ENCODE measurements at regions not wholly inside any gene's neighbourhood (a gene's known extent, or its start where the extent isn't known, plus 50 kb on each side); places are given as distances from the start of the nearest gene placed in this dataset.

DNA sequence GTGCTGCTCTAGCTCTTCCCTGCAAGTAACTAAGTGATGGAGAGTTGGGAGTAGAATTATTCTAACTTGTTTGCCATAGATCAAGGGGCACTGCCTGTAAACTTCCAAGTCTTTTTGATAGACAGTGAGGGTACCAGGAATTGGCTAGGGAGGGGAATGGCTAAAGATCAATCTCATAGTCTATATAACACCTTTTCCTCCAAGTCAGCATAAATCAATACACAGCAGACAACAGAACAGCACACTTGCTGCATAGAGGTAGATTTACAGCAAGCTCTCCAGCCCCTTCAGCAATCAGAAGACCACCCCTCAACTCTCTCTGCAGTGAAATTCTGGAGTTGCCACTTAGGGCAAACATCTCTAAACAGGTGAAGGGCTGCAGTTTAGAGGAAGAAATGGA, 643.5 kb upstream of the KLF4 start:
- DNase-seq = no peak

DNA sequence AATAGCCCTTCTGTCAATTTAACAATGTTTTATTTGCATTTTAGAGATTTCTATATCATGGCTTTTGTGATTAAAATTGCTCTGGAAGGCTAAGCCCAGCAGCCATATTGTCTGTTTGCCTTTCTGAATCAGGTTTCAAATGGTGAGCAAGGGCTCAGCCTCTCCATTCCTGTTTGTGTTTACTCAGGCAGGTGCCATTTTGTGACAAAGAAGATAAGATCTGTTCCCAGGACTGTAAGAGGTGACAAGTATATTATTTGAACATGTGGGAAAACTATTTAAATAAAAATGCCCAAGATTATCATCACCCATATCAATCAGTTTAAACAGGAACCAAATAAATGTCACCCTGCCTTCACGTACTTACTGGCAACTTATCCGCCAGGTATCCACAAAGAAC, 641.3 kb upstream of the KLF4 start:
- no peak for DNase-seq

DNA sequence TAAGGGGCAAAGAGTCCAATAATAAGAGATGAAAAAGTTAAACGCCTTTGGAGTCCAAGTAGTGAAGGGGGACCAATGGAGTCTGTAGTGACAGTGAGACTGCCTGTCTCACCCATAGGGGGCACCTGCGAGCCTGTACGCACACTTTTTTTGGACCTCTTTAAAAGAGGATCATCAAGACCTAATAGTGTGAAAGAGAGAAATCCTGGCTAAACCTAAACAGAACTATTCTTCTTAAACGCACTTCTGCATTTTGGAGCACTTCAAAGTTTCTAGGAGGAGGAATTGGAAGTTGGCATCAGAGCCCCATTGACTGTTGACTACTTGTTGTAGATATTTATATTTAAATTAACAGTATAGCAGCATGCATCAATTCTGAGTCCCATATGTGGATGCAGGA, 636.1 kb upstream of the KLF4 start:
- no peak for DNase-seq

DNA sequence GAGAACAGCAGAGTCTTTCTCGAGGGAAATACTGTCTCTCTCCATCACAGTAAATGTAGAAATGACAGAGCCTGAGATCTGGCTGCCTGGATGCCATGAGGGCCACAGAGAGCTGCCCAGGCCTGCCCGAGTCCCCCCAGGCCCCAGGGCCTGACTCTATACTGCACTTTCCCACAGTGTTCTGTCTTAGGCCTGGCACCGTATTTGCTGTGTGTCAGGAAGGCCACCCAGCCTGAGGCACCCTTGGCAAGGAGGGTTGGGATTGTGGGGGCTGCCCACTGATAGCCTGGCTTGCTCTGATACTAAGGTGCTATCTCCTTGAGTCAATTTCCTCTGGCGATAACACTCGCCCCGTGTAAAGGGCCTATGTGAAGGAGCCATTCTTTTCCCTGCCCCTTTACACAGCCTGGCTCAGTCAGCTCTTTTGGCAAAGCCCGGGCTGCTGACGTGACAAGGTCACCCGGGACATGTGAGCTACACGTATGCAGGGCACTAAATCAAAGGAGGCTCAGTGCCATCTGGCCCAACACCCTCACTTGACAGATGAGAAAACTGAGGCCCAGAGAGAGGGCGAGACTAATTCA, 630.1 kb upstream of the KLF4 start:
- DNase-seq = no peak

DNA sequence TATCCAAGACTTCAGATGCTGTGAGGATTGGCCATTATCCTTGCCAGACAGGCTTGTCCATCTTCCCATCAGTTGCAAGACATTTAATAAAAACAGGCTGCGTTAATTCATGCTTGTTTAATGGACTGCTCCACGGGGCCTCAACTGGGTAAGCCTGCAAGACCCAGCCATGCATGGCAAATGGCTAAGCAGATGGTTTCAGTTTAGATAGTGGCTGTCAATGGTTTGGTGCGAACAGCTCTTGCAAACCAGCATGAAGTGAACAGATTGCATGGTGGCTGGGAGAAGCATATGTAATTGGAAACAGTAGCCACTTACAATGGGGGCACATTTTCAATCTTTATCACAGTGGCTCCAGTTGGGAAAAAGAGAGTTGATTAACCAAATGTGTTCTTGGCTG, 628.2 kb upstream of the KLF4 start:
- no peak for DNase-seq

DNA sequence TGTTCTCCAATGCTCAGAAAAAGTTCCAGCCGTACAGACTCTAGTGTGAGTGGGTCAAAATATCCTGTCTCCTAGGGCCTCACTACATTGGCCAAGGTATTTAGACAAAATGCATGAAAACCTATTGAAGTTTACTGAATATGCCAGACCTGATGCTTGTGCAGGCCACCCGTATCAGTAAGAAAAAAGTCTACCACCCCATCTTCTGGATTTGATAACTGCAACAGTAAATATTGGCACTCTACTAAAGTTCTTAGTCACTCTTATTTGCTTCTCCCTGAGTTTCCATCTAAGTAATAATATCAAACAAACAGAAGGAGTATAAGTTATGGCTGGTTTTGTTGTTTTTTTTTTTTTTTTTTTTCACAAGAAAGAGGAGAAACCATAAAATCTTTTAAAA, 627.7 kb upstream of the KLF4 start:
- no peak for DNase-seq

DNA sequence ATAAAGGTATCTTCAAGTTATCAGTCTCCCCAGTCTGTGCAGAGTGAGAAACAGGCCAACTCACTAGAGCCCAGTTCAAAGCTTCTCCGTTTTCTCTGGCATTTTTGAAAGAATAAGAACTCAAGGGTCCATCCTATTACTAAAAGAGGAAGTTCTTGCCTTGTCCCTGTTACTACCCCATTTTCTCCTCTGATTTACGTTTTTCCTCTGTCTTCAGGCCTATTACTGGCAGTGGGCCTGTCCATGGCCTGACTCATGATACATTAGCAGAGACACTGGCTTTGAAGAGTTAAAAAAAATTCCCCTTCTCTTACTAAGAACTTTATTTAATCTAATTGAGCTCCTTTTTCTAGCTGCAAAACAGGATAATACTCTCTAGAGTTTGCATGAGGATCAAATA, 624.0 kb upstream of the KLF4 start:
- no peak for DNase-seq

DNA sequence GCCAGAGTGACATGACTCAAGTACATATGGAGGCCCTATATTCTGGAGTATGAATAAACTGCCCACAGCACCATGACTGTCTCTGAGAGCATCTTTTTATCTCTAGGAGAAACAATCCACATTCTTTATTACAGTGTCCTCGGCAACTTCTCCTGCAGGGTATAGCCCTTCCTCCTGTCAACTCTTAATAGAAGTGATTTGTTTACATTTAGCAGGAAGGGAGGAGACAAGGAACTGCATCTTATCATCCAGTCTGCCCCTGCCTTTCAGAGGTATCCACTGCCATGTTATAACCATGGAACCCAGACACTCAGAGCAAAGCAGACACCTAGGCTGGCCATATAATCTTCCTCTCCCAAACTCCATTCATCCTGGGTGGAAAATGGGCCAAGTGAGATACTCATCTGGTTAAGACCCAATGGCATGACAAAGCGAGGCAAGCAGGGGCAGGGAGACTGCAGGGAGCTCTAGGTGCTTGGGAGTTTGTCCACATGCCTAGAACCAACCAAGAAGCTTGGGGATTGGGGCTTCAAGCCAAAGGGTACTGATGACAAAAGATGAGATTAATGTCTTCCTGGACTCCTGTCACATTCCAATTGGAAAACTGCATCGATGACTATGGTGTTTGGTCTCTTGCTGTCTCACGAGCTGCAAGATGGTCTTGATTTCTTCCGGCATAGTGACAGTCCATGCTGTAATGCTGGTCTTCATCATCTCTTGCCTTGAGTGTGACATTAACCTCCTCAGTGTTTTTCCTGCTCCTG, 620.5 kb upstream of the KLF4 start:
- DNase-seq = no peak

DNA sequence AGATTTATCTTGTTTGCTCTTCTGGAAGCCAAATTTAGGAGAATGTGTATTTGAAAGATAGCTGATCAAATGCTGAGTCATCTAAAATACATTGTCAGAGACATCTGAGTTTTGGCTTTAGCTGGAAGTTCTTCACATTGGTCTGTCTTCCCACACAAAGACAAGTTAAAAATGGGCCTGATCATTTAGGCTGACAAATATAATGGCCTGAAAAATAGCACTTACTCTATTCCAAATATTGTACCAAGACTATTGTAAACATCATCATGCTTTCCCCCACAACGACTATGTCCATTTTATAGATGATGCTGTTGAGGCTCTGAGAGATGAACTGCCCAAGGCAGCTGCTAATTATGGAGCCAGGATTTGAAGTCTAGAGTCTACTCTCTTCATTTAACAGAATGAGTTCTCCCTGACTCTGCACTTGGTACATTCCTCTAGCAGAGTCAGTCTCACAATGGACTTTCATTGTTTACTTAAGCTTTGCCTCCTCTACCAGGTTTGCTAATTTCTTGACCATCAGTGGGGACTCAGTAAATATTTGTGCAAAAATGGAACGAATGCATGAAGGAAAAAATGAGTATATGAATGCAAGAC, 619.4 kb upstream of the KLF4 start:
- no peak for DNase-seq

DNA sequence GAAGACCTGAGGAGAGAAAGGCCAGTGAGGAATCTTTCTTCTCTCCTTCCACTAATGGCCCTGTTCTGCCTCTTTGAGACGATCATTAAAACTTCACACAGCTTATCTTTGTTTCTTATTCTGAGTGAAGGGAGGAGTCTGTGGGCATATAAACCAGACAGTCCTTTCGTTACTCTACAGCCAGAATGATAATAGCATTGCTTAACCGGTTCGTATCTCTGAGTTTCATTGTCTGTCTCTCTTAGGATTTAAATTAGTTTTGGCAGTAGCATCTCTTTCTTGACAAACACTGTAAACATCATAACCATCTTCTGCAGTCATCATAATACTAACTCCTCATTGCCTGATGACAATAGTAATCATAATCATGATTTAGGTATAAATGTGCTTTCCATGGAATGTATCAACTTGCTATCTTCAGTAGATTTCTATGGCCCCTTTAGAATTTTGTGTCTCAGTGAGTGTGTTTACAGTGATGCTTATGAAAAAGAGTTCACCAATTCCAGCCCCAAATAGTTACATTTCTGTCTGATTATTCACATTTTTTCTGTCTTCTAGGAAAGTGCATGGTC, 618.8 kb upstream of the KLF4 start:
- DNase-seq = no peak

DNA sequence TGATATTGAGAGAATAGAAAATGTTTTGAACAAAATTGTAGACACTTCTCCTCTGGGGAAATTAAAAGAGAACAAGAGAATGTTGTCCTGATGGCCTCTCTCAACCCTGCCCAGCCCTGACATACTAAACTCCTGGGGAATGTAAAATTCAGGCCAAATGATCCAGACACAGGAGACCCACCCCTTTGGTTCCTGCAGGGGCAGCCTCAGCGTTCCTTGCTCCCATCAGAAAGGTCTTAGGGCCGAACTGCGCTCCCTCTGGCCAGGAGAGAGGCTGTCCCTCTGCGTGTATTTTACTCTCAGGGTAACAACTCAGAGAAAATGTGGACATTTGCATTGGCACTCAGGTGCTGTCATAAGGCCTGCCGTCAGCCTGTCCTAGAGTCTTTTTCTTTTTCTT, 616.3 kb upstream of the KLF4 start:
- DNase-seq = no peak

DNA sequence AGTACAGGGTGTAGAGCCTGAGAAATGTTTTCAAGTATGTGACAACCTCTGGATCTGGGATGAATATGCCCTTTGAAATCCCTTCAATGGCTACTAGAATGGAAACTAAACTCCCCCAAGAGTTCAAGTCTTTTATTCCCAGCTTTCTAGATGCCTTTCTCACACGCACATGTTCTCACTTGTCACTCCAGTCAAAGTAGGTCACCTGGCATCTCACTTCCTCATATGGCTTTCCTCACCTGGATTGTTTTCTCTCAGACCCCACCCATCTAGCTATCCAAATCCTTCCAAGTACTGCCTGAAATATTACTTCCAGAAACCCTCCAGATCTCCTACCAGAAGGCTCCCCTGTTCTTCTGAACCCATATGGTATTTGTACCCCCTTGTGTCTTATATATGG, 615.4 kb upstream of the KLF4 start:
- DNase-seq = no peak

DNA sequence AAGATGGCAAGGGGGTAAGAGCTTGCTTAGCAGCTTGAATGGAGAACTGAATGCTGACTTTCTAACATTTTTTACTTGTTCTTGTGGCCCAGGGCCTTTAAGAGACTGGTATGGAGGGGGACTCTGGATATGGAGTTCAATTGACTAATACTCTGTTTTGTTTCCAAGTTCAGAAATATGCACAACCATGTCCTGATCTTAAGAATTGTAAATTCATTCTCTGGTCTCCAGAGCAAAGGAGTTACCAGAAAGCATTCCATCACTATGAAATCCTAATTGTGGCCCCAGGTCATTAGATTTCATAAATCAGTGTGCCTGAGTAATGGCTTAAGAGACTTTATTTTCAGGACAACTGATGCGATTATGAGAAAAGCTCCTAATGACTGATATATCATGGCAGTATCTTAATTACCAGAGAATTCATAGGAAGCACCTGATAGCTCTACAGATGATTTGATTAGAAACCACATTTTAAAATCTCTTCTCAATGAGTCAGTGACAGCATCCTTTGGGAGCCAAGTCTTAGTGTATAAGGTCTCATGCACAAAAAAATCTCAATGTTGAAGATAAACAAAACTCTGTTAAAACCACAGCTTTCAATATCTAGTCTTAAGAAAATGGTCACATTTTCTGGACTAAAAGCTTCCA, 613.6 kb upstream of the KLF4 start:
- DNase-seq = no peak

DNA sequence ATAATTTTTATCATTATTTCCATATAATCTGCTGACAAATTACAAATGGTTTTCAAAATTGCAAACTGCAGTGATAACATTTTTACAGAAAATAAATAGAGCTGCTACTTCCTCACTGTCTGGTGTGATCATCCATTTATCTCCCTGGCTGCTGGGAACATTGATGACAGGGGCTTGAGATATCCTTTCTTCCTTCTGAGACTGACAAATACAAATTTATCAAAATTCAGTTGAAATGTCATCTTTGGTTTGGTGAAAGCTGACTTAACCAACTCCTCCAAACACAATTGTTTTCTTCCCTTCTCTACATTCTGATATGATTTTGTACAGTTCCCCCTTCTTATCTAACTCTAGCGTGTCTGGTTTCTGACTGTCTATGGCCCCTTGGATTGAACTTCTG, 611.8 kb upstream of the KLF4 start:
- no peak for DNase-seq

DNA sequence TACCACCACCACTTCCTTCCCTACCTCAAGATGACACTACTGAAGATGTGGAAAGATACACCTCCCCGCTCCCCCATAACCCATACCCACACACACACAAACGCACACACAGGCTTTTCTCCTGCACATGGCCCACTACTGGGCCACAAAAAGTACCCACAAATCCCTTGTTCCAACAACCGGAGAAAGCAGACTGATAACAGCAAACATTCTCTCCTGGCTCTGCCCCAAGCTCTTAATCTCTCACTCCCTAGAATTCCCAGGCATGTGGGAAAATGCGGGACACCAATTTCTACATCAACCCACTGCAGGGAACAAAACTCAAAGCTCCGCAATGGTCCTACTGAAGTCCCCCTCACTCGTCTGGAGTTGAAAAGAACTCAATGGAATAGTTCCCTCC, 611.0 kb upstream of the KLF4 start:
- DNase-seq = no peak

DNA sequence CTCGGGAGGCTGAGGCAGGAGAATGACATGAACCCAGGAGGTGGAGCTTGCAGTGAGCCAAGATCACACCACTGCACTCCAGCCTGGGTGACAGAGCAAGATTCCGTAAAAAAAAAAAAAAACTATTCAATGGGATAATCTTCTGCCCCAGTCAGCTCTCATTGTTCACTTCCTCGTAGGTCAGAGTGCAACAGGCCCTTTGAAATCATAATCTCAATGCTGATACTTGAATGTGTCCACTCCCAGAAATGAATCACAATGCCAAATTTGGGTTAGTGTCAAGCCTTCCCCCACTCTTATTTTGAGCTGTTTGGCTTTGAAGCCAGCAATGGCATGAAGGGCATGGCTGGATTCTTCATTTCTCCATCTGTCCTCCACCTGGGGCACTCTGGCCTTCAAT, 610.3 kb upstream of the KLF4 start:
- DNase-seq = no peak

DNA sequence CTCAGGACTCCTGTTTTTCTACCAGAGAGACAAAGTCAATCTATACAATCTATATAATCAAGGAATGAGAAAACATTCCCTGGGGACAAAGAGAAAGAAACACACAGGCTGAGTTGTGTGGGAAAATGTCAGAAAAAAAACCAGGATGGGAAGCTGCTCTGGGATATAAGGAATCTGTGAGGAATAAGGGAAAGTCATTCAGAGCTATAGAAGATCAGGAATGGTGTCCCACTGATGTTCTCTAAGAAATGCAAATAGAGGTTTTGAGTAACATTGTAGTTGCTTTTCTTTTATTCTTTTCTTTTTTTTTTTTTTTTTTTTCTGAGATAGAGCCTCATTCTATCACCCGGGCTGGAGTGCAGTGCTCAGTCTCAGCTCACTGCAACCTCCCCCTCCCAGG, 605.9 kb upstream of the KLF4 start:
- DNase-seq = no peak

DNA sequence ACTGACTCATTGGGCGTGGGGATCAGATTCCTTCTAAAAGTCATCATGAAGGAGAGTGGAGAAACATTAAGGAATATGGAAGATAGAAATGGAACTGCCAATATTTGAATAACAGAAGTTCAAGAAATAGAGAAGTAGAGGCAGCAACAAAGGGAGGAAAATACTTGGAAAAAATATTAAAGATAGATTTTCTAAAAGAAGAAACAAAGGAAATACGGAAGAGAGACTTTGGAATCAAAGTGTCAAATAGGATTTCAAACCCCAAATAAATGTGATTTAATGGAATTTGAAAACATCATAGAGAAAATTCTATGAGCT, 605.1 kb upstream of the KLF4 start:
- DNase-seq = no peak

DNA sequence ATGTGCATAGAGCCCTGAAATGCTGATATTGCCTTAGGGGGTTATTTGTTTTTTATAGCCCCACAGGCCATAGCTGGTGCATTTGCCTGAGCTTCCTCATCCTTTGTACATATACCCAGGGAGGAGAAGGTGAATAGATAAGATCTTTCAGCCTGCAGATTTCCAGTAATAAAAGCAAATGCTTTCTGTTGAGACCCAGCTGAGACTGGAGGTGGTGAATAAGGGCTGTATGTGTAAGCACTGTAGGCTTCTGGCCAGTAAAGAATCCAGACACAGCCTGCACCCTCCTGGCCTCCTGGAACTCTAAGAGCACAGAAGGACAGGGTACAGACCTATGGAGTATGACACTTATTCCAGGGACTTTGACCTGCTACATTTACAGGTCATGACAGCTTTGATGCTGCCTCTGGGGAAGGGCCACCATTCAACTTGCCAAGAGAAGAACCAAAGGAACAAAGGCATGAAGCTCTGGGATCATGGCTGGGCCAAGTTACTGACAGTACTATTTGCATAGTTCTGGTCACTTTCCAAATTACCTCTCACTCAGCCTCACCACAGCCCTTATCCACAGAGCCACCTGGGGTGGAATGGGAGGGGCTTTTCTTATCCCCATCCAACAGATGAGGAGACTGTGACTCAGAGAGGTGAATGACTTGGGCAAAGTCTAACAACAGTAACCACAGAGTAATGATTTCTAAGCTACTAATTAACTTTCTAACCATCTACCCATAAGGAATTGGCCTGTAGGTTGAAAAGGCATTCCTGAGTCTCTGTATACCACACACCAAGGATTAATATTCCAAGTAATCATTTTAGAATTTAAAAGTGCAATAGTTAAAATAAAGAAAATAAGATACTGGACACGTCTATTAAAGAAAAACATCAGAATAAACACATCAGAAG, 604.5 kb upstream of the KLF4 start:
- no peak for DNase-seq

DNA sequence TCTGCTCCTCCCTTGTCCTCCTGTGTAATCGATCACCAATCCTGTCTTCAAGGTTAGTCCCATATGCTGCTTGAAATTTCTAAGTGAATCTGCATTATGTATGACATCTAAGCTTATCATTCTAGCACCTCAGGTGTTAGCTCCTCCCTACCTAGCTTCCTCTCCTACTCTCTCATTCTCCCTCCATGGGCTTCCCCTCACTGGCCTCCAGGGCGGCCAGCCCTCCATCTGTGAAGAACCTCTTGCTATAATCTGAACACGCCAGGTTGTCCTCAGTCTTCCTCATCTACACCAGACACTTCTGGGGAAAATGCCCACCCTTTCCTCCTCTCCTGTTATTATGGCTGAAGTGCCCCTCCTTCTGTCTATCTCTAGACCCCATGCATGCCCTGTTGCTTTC, 599.3 kb upstream of the KLF4 start:
- DNase-seq = no peak

DNA sequence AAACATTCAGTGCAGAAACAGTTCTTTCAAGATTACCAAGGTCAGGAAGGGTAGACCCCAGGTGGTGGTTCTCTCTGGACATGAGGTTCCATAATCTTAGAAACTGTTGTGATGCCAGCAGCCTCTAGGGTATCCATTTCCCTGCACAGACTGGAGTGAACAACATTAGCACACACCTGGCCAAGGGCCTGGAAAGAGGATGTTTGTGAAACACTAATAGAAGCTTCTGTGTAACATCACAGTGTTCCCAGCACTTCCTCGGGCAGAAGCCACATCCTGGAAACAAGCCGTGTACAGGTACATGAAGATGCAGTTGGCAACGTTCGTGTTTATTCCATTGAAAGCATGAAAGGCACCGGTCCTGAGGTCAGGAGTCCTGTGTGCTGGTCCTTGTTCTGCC, 598.2 kb upstream of the KLF4 start:
- no peak for DNase-seq

DNA sequence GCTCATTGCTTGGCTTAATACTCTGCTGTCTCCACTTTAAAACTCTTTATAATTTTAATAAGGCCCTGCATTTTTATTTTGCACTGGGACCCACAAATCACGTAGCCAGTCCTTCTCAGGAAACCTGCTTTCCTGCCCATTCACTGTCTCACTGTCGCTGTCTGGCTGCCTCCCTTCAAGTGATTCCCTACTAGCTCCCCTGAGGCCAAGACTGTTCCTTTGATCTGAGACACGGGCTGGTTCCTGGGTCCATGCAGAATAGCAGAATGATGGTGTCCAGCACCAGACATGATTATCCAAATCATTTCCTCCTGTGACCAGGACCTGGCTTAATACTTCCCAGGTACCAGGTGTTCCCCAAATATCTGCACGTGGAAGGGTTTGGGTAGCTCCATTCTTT, 597.1 kb upstream of the KLF4 start:
- no peak for DNase-seq

DNA sequence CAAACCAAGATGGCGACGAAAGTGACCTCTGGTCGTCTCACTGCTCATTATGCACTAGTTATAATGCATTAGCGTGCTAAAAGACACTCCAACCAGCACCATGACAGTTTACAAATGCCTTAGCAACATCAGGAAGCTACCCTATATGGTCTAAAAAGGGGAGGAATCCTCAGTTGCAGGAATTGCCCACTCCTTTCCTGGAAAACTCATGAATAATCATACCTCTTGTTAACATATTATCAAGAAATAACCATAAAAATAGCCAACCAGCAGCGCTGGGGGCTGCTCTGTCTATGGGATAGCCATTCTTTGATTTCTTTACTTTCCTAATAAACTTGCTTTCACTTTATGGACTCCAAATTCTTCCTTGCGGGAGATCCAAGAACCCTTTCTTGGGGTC, 595.7 kb upstream of the KLF4 start:
- DNase-seq = no peak
